ENCODE measurements at regions not wholly inside any gene's neighbourhood (a gene's known extent, or its start where the extent isn't known, plus 50 kb on each side); places are given as distances from the start of the nearest gene placed in this dataset.

DNA sequence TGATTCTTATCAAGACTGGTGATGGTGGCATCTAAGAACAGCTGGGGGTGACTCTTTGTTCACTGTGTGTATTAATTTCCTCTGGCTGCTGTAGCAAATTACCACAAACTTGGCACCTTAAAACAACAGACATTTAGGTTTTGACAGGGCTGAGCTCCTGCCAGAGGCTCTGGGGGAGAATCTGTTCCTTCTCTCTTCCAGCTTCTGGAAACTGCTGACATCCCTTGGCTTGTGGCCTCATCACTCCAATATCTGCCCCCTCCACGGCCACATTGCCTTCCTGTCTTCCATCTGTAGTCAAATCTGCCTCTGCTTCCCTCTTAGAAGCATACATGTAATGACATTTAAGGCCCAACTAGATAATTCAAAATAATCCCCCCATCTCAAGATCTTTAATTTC is 274.9 kb downstream of the PRL start:
- TF ChIP-seq, protein P1, sequence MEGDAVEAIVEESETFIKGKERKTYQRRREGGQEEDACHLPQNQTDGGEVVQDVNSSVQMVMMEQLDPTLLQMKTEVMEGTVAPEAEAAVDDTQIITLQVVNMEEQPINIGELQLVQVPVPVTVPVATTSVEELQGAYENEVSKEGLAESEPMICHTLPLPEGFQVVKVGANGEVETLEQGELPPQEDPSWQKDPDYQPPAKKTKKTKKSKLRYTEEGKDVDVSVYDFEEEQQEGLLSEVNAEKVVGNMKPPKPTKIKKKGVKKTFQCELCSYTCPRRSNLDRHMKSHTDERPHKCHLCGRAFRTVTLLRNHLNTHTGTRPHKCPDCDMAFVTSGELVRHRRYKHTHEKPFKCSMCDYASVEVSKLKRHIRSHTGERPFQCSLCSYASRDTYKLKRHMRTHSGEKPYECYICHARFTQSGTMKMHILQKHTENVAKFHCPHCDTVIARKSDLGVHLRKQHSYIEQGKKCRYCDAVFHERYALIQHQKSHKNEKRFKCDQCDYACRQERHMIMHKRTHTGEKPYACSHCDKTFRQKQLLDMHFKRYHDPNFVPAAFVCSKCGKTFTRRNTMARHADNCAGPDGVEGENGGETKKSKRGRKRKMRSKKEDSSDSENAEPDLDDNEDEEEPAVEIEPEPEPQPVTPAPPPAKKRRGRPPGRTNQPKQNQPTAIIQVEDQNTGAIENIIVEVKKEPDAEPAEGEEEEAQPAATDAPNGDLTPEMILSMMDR (IDR thresholded peaks at IDR 0.05; ENCODE audit: low read length): no peak
- TF ChIP-seq EZH2 (IDR thresholded peaks at IDR 0.05; ENCODE audit: borderline replicate concordance, low read length): no peak

Measured in OCI-LY1 (cell line).